Mesodermal cell (in vitro differentiated cells): ENCODE measurements at regions not wholly inside any gene's neighbourhood (a gene's known extent, or its start where the extent isn't known, plus 50 kb on each side); places are given as distances from the start of the nearest gene placed in this dataset.

Experiments
- H3K27ac ChIP-seq: 2 replicates; pipeline ENCODE4 v1.7.0; 2013; ENCODE audit warnings: mild to moderate bottlenecking, low read depth, low read length, moderate library complexity; ENCODE audit not compliant: severe bottlenecking
- H3K36me3 ChIP-seq: 2 replicates; pipeline ENCODE4 v1.7.1; 2013; ENCODE audit warnings: mild to moderate bottlenecking, low read length, moderate library complexity; ENCODE audit not compliant: control insufficient read depth, insufficient read depth
- H3K4me1 ChIP-seq: one replicate; pipeline ENCODE4 v1.7.1; 2013; ENCODE audit warnings: mild to moderate bottlenecking, low read length; ENCODE audit not compliant: insufficient read depth, control insufficient read depth, poor library complexity, severe bottlenecking
- H3K4me3 ChIP-seq: 2 replicates; pipeline ENCODE4 v1.7.0; 2013; ENCODE audit warnings: low read length, control low read depth, mild to moderate bottlenecking; ENCODE audit not compliant: insufficient read depth, poor library complexity, severe bottlenecking; ENCODE audit errors: extremely low read depth
- H3K9me3 ChIP-seq: 2 replicates; pipeline ENCODE4 v1.7.1; 2013; ENCODE audit warnings: mild to moderate bottlenecking, low read length, moderate library complexity; ENCODE audit not compliant: control insufficient read depth
- WGBS, 2 experiments: methylation state at CpG; one replicate each; pipeline ENCODE4 v1.1.5; 2013; ENCODE audit warnings: missing lambda C conversion rate in 2 of 2; ENCODE audit not compliant: insufficient coverage in 2 of 2; 5-methylcytosine and 5-hydroxymethylcytosine counted together

DNA sequence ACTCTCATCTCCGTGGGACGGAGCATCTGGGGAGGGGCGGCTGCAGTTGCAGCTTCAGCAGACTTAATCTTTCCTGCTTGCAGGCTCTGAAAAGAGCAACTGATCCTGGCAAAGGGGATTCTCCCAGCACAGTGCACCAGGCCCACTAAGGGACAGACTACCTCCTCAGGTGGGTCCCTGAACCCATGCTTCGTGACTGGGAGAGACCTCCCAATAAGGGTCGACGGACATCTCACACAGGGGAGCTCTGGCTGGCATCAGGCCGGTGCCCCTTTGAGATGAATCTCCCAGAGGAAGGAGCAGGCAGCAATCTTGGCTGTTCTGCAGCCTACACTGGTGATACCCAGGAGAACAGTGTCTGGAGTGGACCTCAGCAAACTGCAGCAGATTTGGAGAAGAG, 303.3 kb upstream of the FGF16 start:
- Histone ChIP-seq H3K27ac (no peak overlapping the region), H3K4me1 (no peaks in the 10 kb centered on the region), H3K9me3 (no peaks in the 10 kb centered on the region), H3K36me3 (no peaks in the 10 kb centered on the region), H3K4me3 (no peak overlapping the region)
- WGBS, 2 experiments = 76 to 85% methylated on average over 5 to 6 of the region's 7 CpGs

DNA sequence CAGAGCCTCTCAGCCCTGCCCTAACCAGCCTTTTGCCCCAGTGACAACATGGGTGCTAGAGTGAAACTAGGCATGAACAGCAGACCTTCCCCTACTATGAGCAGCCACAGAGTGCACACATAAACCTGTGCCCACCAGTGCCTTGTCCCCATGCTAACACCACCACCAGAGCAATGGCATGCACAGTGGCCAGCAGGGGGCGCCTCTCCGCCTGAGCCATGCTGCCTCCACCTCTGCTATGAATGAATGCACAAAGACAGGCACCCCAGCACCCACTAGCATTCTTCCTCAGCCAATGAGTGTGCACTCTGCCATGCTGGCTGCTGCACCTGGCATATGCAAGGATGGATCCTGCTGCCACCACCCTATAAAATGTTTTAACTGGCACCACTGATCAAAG, 286.9 kb upstream of the FGF16 start:
- Histone ChIP-seq H3K4me1 (no peaks in the 10 kb centered on the region), H3K4me3 (no peak overlapping the region), H3K36me3 (no peaks in the 10 kb centered on the region), H3K27ac (no peak overlapping the region), H3K9me3 (no peaks in the 10 kb centered on the region)
- WGBS, 2 experiments = 17% methylated on average over 2 of the region's 2 CpGs; no CpG with 5 or more reads in 1 of the 2 experiments

DNA sequence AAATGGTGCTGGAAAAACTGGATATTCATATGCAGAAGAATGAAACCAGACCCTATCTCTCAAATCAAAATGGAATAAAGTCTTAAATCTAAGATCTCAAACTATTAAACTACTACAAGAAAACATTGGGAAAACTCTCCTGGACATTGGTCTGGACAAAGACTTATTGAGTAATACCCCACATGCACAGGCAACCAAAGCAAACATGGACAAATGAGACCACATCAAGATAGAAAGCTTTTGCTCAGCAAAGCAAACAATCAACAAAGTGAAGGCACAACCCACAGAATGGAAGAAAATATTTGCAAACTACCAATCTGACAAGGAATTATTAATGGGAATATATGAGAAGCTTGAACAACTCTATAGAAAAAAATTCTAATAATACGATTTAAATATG, 284.4 kb upstream of the FGF16 start:
- Histone ChIP-seq H3K9me3 (no peaks in the 10 kb centered on the region), H3K4me3 (no peak overlapping the region), H3K27ac (no peak overlapping the region), H3K36me3 (no peaks in the 10 kb centered on the region), H3K4me1 (no peaks in the 10 kb centered on the region)
- WGBS, 2 experiments = no CpG with 5 or more reads among the region's 1 CpG

DNA sequence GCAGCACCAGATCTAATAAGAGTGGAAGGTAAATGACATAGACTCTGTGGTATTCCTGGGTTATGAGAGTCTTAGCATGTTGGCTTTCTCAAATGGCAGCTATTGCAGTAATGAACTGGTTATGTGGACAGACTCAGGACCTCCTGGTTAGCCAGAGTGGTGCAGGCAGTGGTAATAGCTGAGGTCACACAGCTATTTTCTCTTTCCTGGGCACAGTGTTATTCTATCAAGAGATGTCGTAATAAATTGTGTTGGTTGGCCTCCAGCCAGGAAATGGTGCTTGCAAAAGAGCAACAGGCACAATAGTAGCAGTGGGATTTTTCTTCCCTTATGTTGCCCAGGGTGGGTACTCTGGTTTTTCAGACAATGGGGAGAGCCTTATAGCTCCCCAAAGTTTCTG, 279.2 kb upstream of the FGF16 start:
- Histone ChIP-seq H3K4me1 (no peaks in the 10 kb centered on the region), H3K36me3 (no peaks in the 10 kb centered on the region), H3K27ac (no peak overlapping the region), H3K4me3 (no peak overlapping the region), H3K9me3 (no peaks in the 10 kb centered on the region)
- WGBS, 2 experiments = 83% methylated on average over 1 of the region's 1 CpG; no CpG with 5 or more reads in 1 of the 2 experiments

DNA sequence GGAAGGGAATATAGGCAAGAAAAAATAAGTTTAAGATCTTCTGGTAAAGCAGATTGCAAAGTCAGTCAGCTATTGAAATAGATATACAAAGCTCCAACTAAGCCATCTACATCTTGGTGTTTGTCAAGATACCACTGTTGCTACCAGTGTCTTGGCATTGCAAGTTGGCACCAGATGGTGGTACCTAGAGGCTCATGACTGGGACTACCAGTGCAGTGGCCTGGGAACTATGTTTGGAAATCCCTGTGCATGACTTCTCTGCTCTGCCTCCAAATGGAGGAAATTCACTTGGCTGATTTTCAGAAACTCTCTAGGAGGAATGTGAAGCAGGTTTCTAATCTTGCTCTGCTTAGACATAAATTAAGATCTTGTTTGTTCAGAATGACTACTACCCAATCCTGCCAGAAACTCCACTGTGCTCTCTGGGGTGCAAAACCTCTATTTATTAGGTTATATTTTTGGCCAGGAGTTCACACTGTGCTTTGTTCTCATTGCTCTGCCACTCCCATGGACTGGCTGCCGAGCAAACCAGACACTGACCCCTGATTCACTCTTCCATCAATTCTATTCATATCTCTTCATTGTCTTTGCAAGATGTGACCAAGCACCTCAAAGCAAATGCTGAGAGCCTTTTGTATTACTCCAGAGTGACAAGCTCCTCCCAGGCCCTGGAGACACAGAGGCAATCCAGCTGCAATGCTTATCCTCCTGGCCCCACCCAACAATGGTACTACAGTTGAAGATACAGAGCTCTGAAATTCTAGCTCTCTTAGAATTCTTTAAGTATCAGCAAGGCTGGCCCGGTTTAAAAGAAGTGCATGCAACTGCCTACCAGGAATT, 272.3 kb upstream of the FGF16 start:
- no peaks in the 10 kb centered on the region for H3K36me3 ChIP-seq
- no peaks in the 10 kb centered on the region for H3K4me1 ChIP-seq
- H3K9me3 ChIP-seq = no peaks in the 10 kb centered on the region
- 86% methylated on average over 1 of the region's 2 CpGs; no CpG with 5 or more reads in 1 of the 2 experiments for WGBS, 2 experiments
- no peak overlapping the region for H3K4me3 ChIP-seq
- no peak overlapping the region for H3K27ac ChIP-seq

DNA sequence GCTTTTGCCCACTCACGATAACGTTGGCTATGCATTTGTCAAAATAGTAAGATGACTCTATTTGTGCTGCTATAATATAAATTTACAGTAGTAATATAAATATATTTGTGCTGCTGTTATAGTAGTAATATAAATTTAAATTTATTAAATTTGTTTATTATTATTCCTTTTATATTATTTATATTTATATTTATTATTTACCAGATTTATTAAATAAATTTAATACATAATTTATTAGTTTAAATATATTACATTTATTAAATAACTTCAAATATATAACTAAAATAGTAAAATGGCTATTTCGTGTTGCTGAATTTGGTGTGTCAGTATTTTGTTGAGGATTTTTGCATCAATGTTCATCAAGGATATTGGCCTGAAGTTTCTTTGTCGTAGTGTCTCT, 246.5 kb upstream of the FGF16 start:
- Histone ChIP-seq H3K27ac (no peak overlapping the region), H3K9me3 (no peaks in the 10 kb centered on the region), H3K4me3 (no peak overlapping the region), H3K36me3 (no peaks in the 10 kb centered on the region), H3K4me1 (no peaks in the 10 kb centered on the region)
- WGBS, 2 experiments = no CpG with 5 or more reads among the region's 4 CpGs

DNA sequence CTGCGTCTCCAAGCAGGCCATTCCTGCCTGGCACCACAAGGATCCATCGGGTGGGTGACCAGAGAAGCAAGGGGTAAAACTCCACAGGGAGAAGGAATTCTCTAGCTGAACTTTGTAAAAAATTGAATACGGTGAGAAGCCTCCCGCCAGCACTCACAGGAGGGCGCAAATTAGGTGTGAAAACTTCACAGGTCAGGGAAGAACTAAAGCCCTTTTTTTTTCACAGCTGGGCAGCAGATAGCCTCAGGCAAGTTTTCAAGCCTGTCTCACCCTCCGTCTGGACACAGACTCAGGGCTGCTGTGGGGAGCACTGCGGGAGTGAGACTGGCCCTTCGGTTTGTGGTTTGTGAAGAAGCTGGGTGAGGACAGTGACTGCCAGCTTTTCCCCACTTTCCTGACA, 224.1 kb upstream of the FGF16 start:
- Histone ChIP-seq H3K36me3 (no peaks in the 10 kb centered on the region), H3K9me3 (no peaks in the 10 kb centered on the region), H3K4me1 (no peaks in the 10 kb centered on the region), H3K27ac (no peak overlapping the region), H3K4me3 (no peak overlapping the region)
- 7 to 30% methylated on average over 2 to 3 of the region's 8 CpGs for WGBS, 2 experiments

DNA sequence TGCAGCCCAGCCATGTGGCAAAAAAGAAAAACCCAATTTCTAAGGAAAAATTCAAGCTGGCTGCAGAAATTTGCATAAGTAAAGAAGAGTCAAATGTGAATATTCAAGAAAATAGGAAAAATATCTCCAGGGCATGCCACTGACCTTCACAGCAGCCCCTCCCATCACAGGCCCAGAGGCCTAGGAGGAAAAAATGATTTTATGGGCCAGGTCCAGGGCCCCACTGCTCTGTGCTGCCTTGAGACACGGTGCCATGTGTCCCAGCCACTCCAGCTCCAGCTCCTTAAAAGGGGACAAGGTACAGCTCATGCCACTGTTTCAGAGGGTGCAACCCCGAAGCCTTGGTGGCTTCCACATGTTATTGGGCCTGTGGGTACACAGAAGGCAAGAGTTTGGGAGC, 182.7 kb upstream of the FGF16 start:
- H3K4me1 ChIP-seq = no peaks in the 10 kb centered on the region
- H3K36me3 ChIP-seq = no peaks in the 10 kb centered on the region
- H3K9me3 ChIP-seq = peaks cover 3% of the 10 kb centered on the region
- no peak overlapping the region for H3K27ac ChIP-seq
- H3K4me3 ChIP-seq = no peak overlapping the region
- WGBS, 2 experiments = 40% methylated on average over 1 of the region's 2 CpGs; no CpG with 5 or more reads in 1 of the 2 experiments

DNA sequence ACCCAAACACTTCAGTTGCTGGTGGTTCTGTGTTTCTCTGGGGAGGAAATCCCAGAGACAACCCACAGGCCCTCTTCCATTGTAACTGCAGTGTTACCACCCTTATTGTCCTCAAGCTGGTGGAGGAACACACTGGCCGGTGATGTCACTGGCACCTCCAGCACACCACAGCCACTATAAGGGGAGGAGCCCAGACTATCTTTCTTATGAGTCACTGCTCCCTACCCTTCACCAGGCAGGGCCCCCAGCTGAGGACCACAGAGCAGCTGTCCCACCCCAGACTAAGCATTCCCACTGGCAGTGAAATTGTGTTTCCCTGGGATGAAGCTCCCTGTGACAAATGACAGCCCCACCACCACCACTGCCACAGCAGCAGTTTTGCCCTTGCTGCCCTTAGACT, 171.8 kb upstream of the FGF16 start:
- no CpG with 5 or more reads among the region's 1 CpG for WGBS, 2 experiments
- H3K9me3 ChIP-seq = no peaks in the 10 kb centered on the region
- H3K4me3 ChIP-seq = no peak overlapping the region
- no peaks in the 10 kb centered on the region for H3K36me3 ChIP-seq
- no peak overlapping the region for H3K27ac ChIP-seq
- peaks cover 6% of the 10 kb centered on the region for H3K4me1 ChIP-seq

DNA sequence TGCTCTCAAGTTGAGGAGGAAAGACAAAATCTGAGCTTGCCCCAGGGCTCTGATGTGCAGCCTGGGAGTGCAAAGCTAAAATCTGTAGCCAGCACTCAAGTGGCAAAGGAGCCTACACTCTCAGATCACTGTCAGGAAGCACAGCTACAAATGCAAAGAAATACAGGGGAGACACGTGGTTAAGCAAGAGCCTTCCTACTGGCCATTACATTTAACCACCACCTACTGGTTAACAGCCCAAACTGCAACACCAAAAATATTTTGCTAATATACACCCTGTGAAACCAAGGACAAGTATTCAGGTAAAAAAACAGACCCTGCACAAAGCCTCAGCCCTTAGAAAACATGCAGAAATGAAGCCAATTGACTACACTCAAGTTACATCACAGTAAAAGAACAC, 170.4 kb upstream of the FGF16 start:
- no CpG with 5 or more reads among the region's 1 CpG for whole genome bisulfite sequencing, 2 experiments
- H3K4me1 ChIP-seq = peaks cover 6% of the 10 kb centered on the region
- H3K9me3 ChIP-seq = no peaks in the 10 kb centered on the region
- no peaks in the 10 kb centered on the region for H3K36me3 ChIP-seq
- no peak overlapping the region for H3K27ac ChIP-seq
- H3K4me3 ChIP-seq = no peak overlapping the region

DNA sequence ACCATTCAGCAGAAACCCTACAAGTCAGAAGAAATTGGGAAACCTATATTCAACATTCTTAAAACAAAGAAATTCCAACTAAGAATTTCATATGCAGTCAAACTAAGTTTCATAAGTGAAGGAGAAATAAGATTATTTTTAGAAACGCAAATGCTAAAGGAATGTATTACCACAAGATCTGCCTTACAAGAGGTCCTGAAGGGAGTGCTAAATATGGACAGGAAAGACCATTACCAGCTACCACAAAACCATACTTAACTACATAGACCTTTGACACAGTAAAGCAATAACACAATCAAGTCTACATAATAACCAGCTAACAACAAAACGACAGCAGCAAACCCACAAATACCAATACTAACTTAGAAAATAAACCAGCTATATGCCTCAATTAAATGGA, 169.3 kb upstream of the FGF16 start:
- Histone ChIP-seq H3K9me3 (no peaks in the 10 kb centered on the region), H3K36me3 (no peaks in the 10 kb centered on the region), H3K4me1 (peaks cover 6% of the 10 kb centered on the region), H3K27ac (no peak overlapping the region), H3K4me3 (no peak overlapping the region)
- no CpG with 5 or more reads among the region's 2 CpGs for WGBS, 2 experiments
